NCI-H2227 (cell line): ENCODE measurements at regions not wholly inside any gene's neighbourhood (a gene's known extent, or its start where the extent isn't known, plus 50 kb on each side); places are given as distances from the start of the nearest gene placed in this dataset.

Experiments
- DNase-seq: peaks from one replicate; lab custom pipeline; 2025; ENCODE audit not compliant: unreplicated experiment; lab: John Stamatoyannopoulos, UW

GRCh38 chr3:130259166-130259874, 86.2 kb upstream of the COL6A5 start:
- no peak for DNase-seq

- no peak for DNase-seq
These were observed 84.6 kb upstream of the COL6A5 start for GRCh38 chr3:130260918-130261317.

DNA sequence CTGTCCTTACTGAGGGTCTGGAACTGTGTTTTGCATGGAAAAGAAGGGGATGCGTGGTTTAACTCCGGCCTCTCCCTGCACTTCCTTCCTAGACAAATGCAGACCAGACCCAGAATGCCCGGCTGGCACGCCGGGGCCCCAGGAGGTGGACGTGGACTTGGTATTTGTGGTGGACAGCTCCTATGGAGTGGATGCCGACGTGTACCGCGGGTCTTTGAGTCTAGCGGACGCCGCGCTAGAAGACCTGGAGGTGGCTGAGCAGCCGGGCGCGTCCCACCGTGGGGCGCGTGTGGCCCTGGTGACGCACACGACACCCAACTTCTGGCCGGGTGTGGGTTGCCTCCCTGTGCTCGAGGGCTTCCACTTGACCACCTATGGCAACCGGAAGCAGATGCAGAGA, 81.8 kb upstream of the COL6A5 start:
- DNase-seq: no peak

DNA sequence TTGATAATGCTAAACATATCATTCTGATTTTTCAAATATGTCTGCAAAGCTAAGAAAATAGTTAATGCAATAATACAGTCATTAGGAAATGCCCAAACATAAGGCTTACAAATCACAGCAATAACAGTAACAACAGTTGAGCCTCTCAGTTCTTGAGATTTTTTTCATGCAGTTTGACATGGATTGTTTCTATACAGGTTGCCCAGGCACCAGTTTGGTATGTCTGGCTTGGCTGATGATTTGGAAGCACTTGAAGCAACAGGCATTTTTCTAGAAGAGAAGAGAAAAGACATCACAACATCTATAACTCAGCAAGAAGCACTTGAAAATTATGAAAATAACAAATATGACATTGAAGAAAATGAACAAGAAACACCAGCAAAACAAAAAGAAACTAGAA, 78.7 kb upstream of the COL6A5 start:
- no peak for DNase-seq

DNA sequence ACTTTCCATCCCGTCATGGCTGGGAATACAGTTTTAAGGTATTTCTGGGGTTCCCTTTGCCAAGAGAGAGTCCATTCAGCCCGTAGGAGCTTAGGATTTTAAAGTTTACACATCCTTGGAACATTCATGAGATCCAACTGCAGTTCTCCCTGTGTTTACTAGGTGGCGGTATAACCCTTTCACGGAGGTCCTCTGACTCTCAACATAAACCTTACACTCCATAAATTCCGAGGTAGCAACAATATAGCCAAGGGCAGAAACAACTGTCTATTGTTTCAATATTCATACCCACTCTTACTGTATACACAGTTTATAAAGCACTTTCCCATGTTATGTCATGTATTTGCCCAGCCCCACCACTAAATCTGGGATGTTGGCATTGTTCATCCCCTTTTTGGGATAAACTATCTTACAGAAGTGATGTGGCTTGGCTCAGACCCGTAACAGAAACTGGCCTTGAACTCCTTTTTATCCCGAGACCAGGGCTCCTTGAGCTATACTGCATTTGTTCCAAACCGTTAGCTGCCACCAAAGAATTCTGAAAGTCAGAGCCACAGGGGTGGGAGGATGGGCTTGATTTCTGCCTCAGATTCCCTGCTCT, 69.2 kb upstream of the COL6A5 start:
- DNase-seq: peak; percentile 41

DNA sequence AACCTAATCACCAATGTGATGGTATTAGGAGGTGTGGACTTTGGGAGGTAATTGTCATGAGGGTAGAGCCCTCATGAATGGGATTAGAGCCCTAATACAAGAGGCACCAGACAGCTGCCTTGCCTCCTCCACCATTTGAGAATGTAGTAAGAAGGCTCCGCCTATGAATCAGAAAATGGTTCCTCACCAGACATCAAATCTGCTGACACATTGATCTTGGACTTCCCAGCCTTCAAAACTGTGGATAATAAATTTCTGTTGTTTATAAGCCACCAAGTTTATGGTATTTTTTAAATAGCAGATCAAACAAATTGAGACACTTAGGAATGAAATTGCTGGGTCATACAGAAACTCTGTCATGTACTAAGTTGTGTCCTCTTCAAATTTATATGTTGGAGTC, 56.8 kb upstream of the COL6A5 start:
- no peak for DNase-seq

DNA sequence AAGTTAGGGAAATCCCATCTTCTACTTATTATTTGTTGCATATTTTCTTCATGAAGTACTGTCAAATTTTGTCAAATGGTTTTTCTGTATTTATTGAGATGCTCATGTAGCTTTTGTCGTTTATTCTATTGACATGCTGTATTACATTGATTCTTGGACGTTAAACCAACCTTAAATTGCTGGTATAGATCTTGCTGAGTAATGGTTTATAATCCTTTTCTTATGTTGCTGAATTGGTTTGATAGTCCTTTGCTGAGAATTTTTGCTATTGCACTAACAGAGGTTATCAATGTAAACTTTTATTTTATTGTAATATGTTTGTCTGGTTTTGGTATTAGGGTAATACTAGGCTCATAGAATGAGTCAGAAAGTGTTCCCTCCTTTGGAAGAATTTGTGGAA, 54.3 kb upstream of the COL6A5 start:
- no peak for DNase-seq

DNA sequence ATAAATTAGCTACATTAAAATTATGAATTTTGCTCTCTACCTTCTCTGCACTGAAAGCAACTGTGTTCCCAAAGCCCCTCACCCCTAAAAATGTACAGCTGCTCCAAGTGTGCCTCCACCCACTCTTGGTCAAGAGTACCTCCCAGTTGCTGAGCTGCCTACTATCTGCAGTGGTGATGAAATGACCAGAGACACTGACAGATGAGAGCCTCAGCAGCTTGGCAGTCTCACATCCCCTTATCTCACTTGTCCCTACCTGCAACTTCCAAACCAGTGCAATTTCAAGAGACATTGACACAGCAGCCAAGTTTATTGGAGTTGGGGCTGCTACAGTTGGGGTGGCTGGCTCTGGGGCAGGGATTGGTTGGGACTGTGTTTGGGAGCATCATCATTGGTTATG, 52.2 kb upstream of the COL6A5 start:
- no peak for DNase-seq
